SK-N-SH treated with all-trans-retinoic acid at 6 μM for 48 hours (cell line): ENCODE measurements at regions not wholly inside any gene's neighbourhood (a gene's known extent, or its start where the extent isn't known, plus 50 kb on each side); places are given as distances from the start of the nearest gene placed in this dataset.

Experiments
- ESRRG ChIP-seq: fragments of 250-450 bp; sonication (Bioruptor Pico); IDR thresholded peaks from 2 replicates; pipeline ENCODE4 v1.6.1; 2021; ENCODE audit warnings: mild to moderate bottlenecking
- TOX ChIP-seq: fragments of 250-450 bp; sonication (Bioruptor Pico); IDR thresholded peaks from 2 replicates; pipeline ENCODE4 v1.8.0; 2021; ENCODE audit warnings: mild to moderate bottlenecking, moderate library complexity, borderline replicate concordance

DNA sequence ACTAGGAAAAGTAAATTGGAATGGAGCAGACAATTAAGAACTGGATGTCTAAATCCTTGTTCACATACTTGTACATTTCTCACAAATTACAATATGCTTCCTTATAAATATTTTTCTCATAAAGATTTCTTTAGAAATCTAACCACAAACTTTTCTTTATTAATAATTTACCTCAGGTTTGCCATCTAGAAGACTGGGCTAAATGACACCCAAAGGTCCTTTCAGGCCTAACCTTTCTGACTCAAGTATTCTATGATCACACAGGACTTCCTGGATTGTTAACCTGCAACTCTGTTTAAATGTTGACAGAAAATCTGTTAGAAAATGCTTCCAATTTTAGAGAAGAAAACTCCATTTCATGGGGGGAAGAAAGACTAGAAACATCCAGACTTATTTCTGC lies 330.5 kb upstream of the MAP3K7 start:
- TF ChIP-seq TOX (CRISPR knock-in tag), result no peak
- no peak for TF ChIP-seq ESRRG (CRISPR knock-in tag)
